ENCODE measurements at regions not wholly inside any gene's neighbourhood (a gene's known extent, or its start where the extent isn't known, plus 50 kb on each side); places are given as distances from the start of the nearest gene placed in this dataset.

GRCh38 chr3:177935047-177935446 is 601.2 kb upstream of the KCNMB2 start:
- DNase-seq (ENCODE audit: low spot score): no peak
- Histone ChIP-seq H3K36me3 (ENCODE audit: insufficient read depth, low read length, poor library complexity, severe bottlenecking) (no peaks in the 10 kb centered on the region), H3K4me1 (ENCODE audit: insufficient read depth, low read length, poor library complexity, severe bottlenecking) (peaks cover 5% of the 10 kb centered on the region), H3K4me3 (ENCODE audit: low read depth, low read length, poor library complexity, severe bottlenecking) (no peak overlapping the region), H3K27me3 (replicated peaks; ENCODE audit: insufficient read depth, low read depth, low read length, poor library complexity) (no peaks in the 10 kb centered on the region), H3K27ac (ENCODE audit: low read depth, low read length, poor library complexity, severe bottlenecking) (no peak overlapping the region), H3K9me3 (ENCODE audit: low read depth, low read length, poor library complexity, severe bottlenecking) (no peaks in the 10 kb centered on the region)
- no TSS peak for BruUV-seq (replicated peaks)
- intact Hi-C loops (cut with micrococcal nuclease; ENCODE audit: unreplicated experiment): no loop called here
- ChIA-PET CTCF (no interaction called here), POLR2A (ENCODE audit: low non-redundant PET) (no interaction called here)
- no peak for TF ChIP-seq EZH2 (IDR thresholded peaks at IDR 0.05; ENCODE audit: borderline replicate concordance, low read depth, low read length, poor library complexity, severe bottlenecking)
- TF ChIP-seq CTCF (conservative IDR thresholded peaks at IDR 0.05; ENCODE audit: low read depth, low read length): no peak

- no peak for DNase-seq (ENCODE audit: low spot score)
- CTCF ChIA-PET: no interaction called here
- TF ChIP-seq CTCF (conservative IDR thresholded peaks at IDR 0.05; ENCODE audit: low read depth, low read length): no peak
- no peak for TF ChIP-seq EZH2 (IDR thresholded peaks at IDR 0.05; ENCODE audit: borderline replicate concordance, low read depth, low read length, poor library complexity, severe bottlenecking)
- H3K27me3 ChIP-seq (replicated peaks; ENCODE audit: insufficient read depth, low read depth, low read length, poor library complexity): no peaks in the 10 kb centered on the region
- peaks cover 5% of the 10 kb centered on the region for H3K4me1 ChIP-seq (ENCODE audit: insufficient read depth, low read length, poor library complexity, severe bottlenecking)
- H3K9me3 ChIP-seq (ENCODE audit: low read depth, low read length, poor library complexity, severe bottlenecking): no peaks in the 10 kb centered on the region
- no TSS peak for BruUV-seq (replicated peaks)
- no peaks in the 10 kb centered on the region for H3K36me3 ChIP-seq (ENCODE audit: insufficient read depth, low read length, poor library complexity, severe bottlenecking)
- POLR2A ChIA-PET (ENCODE audit: low non-redundant PET): no interaction called here
- H3K4me3 ChIP-seq (ENCODE audit: low read depth, low read length, poor library complexity, severe bottlenecking): no peak overlapping the region
- intact Hi-C loops (cut with micrococcal nuclease; ENCODE audit: unreplicated experiment): no loop called here
- no peak overlapping the region for H3K27ac ChIP-seq (ENCODE audit: low read depth, low read length, poor library complexity, severe bottlenecking)
Observed at GRCh38 chr3:177936721-177937120, 599.5 kb upstream of the KCNMB2 start.

GRCh38 chr3:177942911-177943310 is 593.3 kb upstream of the KCNMB2 start:
- Histone ChIP-seq H3K4me1 (ENCODE audit: insufficient read depth, low read length, poor library complexity, severe bottlenecking) (peaks cover 6% of the 10 kb centered on the region), H3K4me3 (ENCODE audit: low read depth, low read length, poor library complexity, severe bottlenecking) (no peak overlapping the region), H3K36me3 (ENCODE audit: insufficient read depth, low read length, poor library complexity, severe bottlenecking) (no peaks in the 10 kb centered on the region), H3K9me3 (ENCODE audit: low read depth, low read length, poor library complexity, severe bottlenecking) (no peaks in the 10 kb centered on the region), H3K27ac (ENCODE audit: low read depth, low read length, poor library complexity, severe bottlenecking) (no peak overlapping the region), H3K27me3 (replicated peaks; ENCODE audit: insufficient read depth, low read depth, low read length, poor library complexity) (no peaks in the 10 kb centered on the region)
- CTCF ChIA-PET: no interaction called here
- BruUV-seq (replicated peaks): no TSS peak
- intact Hi-C loops (cut with micrococcal nuclease; ENCODE audit: unreplicated experiment): no loop called here
- POLR2A ChIA-PET (ENCODE audit: low non-redundant PET): no interaction called here
- DNase-seq (ENCODE audit: low spot score): no peak
- no peak for TF ChIP-seq CTCF (conservative IDR thresholded peaks at IDR 0.05; ENCODE audit: low read depth, low read length)
- no peak for TF ChIP-seq EZH2 (IDR thresholded peaks at IDR 0.05; ENCODE audit: borderline replicate concordance, low read depth, low read length, poor library complexity, severe bottlenecking)

Measured in A673 (cell line).